ENCODE measurements at regions not wholly inside any gene's neighbourhood (a gene's known extent, or its start where the extent isn't known, plus 50 kb on each side); places are given as distances from the start of the nearest gene placed in this dataset.
A peak's percentile ranks its signal among the peaks of the same experiment; 100 is the strongest.

DNA sequence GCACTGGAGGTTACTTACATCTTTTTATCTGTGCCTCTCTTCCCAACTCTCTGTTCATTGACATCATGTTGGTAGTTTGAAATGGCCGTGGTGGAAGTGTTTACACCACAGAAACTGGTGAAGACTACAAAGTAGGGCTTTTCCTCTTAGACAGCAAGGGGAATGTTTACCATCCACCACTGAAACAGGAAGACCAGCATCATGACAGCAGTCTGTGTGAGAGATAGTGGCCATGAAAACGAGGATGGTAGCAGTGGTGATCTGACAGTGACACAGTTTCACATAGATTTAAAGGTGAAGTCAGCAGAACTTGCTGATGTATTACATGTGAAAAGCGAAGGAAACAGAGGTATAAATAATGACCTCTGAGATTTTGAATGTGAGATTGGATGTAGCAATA is 115.7 kb downstream of the CCDC71L start:
- Histone ChIP-seq H3K36me3 (no peaks in the 10 kb centered on the region), H3K27me3 (no peaks in the 10 kb centered on the region), H3K4me1 (peaks cover 0 to 15% (median 0%) of the 10 kb centered on the region in 12 donors), H3K9me3 (no peaks in the 10 kb centered on the region), H3K27ac (no peak overlapping the region), H3K4me3 (no peak overlapping the region)
- ATAC-seq (no peak), DNase-seq (no peak)
- TF ChIP-seq CTCF (IDR thresholded peaks at IDR 0.05) (no peak), POLR2A (IDR thresholded peaks at IDR 0.05) (no peak)
- intact Hi-C loops (cut with DNase I) = loop anchor here in 1 of 10 donors (10.0 kb wide), 1 partner anchor 120 kb away; the partner anchor contains the start of gene CCDC71L
- 72 to 79% (median 76%) methylated on average over 3 of the region's 3 CpGs for WGBS, 4 donors

GRCh38 chr7:106543221-106543757 is 117.7 kb downstream of the CCDC71L start:
- peak overlapping the region in 4 of 12 donors; percentile 2 to 58 (median 26) for H3K27ac ChIP-seq
- no peaks in the 10 kb centered on the region for H3K36me3 ChIP-seq
- intact Hi-C loops (cut with DNase I) = loop anchor here in 9 of 10 donors (2.0 to 10.0 kb wide), 5 partner anchors 118 to 194 kb away; partner anchors contain the start of gene CCDC71L (in 3 of the 9)
- no peak overlapping the region for H3K4me3 ChIP-seq
- H3K9me3 ChIP-seq = no peaks in the 10 kb centered on the region
- peaks cover 0 to 15% (median 0%) of the 10 kb centered on the region in 12 donors for H3K4me1 ChIP-seq
- ATAC-seq = no peak
- WGBS, 4 donors = 85 to 92% (median 88%) methylated on average over 3 of the region's 3 CpGs
- H3K27me3 ChIP-seq = no peaks in the 10 kb centered on the region
- no peak for DNase-seq
- TF ChIP-seq CTCF (IDR thresholded peaks at IDR 0.05) (no peak), POLR2A (IDR thresholded peaks at IDR 0.05) (no peak)

DNA sequence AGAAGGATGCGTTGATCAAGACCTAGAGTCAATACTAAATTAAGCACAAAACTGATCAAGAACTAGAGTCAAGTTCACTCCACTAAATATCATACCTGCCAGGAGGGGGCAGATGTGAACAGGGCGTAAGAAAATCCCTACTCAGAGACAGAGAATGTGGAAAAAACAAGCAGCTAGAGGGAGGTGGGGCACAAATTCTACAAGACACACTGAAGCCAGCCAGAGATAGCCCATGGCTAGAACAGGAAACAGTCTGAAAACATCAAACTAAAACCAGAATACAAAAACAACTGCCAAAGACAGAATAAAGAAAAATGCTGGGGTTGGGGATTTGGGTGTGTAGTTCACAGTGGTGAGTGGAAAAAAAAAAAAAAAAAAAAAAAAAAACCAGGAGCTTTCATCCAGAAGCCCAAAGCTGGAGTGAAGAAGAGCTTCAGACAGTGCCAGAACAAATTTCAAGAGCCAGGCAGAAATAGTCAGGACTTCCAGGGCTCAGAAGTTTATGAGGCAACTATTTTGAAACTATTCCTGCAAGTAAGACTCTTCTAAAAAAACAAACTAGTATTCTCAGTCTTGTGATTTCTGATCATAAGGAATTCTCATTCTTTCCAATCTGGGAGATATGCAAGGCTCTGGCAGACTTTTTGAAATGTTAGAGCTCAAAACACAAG is 118.3 kb downstream of the CCDC71L start:
- Histone ChIP-seq H3K27ac (peak overlapping the region in 4 of 12 donors; percentile 2 to 58 (median 26)), H3K4me3 (no peak overlapping the region), H3K9me3 (no peaks in the 10 kb centered on the region), H3K4me1 (peaks cover 0 to 15% (median 0%) of the 10 kb centered on the region in 12 donors), H3K27me3 (no peaks in the 10 kb centered on the region), H3K36me3 (no peaks in the 10 kb centered on the region)
- TF ChIP-seq POLR2A (IDR thresholded peaks at IDR 0.05) (no peak), CTCF (IDR thresholded peaks at IDR 0.05) (peak; percentile 32 to 70 (median 57))
- DNase-seq (peak in 3 of 5 donors; percentile 28 to 45 (median 32)), ATAC-seq (peak; percentile 42 to 83 (median 79))
- intact Hi-C loops (cut with DNase I) = loop anchor here in 9 of 10 donors (2.0 to 10.0 kb wide), 5 partner anchors 118 to 195 kb away; partner anchors contain the start of gene CCDC71L (in 3 of the 9)
- WGBS, 4 donors = 22 to 30% (median 29%) methylated on average over 2 of the region's 2 CpGs

GRCh38 chr7:106538638-106539037 is 122.3 kb downstream of the CCDC71L start:
- TF ChIP-seq CTCF (IDR thresholded peaks at IDR 0.05) = no peak
- TF ChIP-seq POLR2A (IDR thresholded peaks at IDR 0.05) = no peak
- no peak overlapping the region for H3K4me3 ChIP-seq
- no peaks in the 10 kb centered on the region for H3K36me3 ChIP-seq
- H3K27ac ChIP-seq = no peak overlapping the region
- ATAC-seq (no peak), DNase-seq (no peak)
- 56 to 67% (median 59%) methylated on average over 5 of the region's 5 CpGs for WGBS, 4 donors
- peaks cover 0 to 15% (median 0%) of the 10 kb centered on the region in 12 donors for H3K4me1 ChIP-seq
- no peaks in the 10 kb centered on the region for H3K27me3 ChIP-seq
- intact Hi-C loops (cut with DNase I) = loop anchor here in 1 of 10 donors (10.0 kb wide), 1 partner anchor 56 kb away; no protein-coding TSS in a partner anchor
- H3K9me3 ChIP-seq = no peaks in the 10 kb centered on the region
